Transverse colon (tissue), 4 donors: ENCODE measurements at regions not wholly inside any gene's neighbourhood (a gene's known extent, or its start where the extent isn't known, plus 50 kb on each side); places are given as distances from the start of the nearest gene placed in this dataset.

ENCODE experiments used
- CTCF ChIP-seq, 5 experiments: fragments of 200-600 bp in 3 of 5; fragments of 450-650 bp in 2 of 5; sonication (generic) in 3 of 5; IDR thresholded peaks; 1 replicate in 2 of 5; 2 replicates in 3 of 5; pipeline ENCODE4 v1.5.1; 2016 to 2017; ENCODE audit warnings: antibody characterized with exemption in 5 of 5, inconsistent platforms in 3 of 5, mild to moderate bottlenecking in 2 of 5, moderate library complexity in 1 of 5
- POLR2A ChIP-seq: fragments of 450-650 bp; IDR thresholded peaks from one replicate; pipeline ENCODE4 v1.6.1; 2016; ENCODE audit warnings: antibody characterized with exemption, mild to moderate bottlenecking, moderate library complexity
- POLR2AphosphoS5 ChIP-seq, 3 donors: sonication (generic); formaldehyde crosslinking; IDR thresholded peaks; one replicate each; pipeline ENCODE4 v1.6.1; 2016; ENCODE audit warnings: antibody characterized with exemption in 3 of 3

- TF ChIP-seq CTCF (IDR thresholded peaks at IDR 0.05) (no peak), POLR2A (no peak), POLR2AphosphoS5 (IDR thresholded peaks at IDR 0.05) (no peak)
Measured at GRCh38 chr7:94217766-94218165, 176.9 kb upstream of the COL1A2 start.
